HG02678 (cell line): ENCODE measurements at regions not wholly inside any gene's neighbourhood (a gene's known extent, or its start where the extent isn't known, plus 50 kb on each side); places are given as distances from the start of the nearest gene placed in this dataset.
A peak's percentile ranks its signal among the peaks of the same experiment; 100 is the strongest.
"Not testable (repeated sequence)": the region's sequence is repeated elsewhere in the genome, so short reads cannot be mapped to it uniquely, and the experiment has no call there.

Experiments used
- ATAC-seq: cut with Tn5 transposase; IDR thresholded peaks from one replicate; pipeline ENCODE4 v1.9.1; 2021; ENCODE audit warnings: mild to moderate bottlenecking, moderate library complexity; ENCODE audit not compliant: unreplicated experiment

DNA sequence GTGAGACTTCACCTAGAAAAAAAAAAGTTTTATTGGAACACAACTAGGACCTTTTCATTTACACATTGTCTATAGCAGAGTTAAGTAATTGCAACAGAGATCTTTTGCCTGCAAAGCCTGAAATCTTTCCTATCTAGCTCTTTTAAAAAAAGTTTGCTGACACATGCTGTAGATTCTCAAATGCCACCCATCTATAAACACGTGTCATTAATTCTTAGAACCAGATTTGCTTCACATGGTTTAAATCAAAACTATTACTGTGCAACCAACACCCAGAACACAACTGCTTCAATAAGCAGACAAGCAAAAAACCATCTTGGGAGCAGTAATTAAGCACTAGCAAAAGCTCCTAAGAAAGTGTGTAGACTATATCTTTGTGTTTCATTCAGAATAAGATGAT, 55.0 kb downstream of the OXSM start:
- no peak for ATAC-seq

- ATAC-seq, result no peak
Measured at GRCh38 chr3:25846282-25846681, 56.4 kb downstream of the OXSM start.

DNA sequence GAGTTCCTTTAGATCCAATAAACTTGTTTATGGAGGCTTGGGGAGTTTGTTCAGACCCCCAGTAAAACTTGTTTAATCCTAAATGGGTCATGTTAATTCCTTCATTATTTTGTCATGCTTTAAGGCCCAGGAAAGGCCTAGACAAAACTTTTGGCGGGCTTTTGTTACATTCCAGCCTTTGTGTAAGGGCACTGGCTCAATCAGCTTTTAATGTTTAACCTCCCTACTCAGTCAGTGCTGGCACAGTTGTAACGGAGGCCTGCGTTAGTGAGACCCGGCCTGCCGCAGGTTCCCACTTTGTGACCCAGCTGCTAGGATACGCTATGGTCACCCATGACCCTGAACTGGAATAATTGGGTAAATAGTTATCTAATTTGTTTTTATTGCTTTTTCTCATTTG, 59.2 kb downstream of the OXSM start:
- ATAC-seq, result no peak

- no peak for ATAC-seq
Measured at GRCh38 chr3:25849641-25850385, 59.9 kb downstream of the OXSM start.

GRCh38 chr3:25851693-25852259, 61.9 kb downstream of the OXSM start:
- ATAC-seq, result not testable (repeated sequence)

DNA sequence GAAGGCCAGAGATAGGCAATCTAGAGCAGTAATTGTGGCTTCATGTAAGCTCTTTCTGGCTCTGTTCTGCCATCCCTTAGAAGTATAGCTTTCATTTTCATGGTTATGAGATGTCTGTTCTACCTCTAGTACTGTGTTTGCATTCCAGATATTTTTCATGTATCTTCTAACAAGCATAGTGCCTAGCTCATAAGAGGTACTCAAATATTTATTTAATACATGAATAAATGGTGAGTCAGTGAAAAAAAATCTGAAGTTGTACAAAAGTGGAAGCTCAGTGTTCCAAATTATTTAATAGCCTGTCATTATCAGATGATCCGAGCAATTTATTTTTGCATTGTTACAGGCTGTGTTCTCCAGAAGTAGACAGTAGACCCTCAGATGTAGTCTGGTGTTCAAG, 64.3 kb downstream of the OXSM start:
- ATAC-seq, result no peak

DNA sequence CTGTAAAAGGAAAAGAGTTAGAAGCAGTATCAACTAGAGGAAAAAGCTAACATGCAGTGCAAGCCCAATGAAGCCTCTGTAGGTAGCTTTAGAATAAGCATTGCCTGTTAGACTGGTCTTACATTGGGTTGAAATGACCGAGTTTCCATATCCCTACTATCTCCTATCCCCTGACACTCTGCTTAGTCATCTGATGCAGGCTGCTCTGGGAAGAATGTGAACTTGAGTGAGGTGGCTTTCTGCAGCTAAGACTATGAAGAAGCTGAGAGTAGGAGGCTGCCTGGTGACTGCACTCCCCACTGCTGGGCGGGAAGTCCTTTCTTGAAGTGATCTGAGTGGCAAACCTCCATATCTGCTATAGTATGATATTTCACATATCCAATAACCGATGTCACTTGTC, 64.7 kb downstream of the OXSM start:
- ATAC-seq, result no peak

- no peak for ATAC-seq
Measured at GRCh38 chr3:25855266-25855784, 65.4 kb downstream of the OXSM start.

DNA sequence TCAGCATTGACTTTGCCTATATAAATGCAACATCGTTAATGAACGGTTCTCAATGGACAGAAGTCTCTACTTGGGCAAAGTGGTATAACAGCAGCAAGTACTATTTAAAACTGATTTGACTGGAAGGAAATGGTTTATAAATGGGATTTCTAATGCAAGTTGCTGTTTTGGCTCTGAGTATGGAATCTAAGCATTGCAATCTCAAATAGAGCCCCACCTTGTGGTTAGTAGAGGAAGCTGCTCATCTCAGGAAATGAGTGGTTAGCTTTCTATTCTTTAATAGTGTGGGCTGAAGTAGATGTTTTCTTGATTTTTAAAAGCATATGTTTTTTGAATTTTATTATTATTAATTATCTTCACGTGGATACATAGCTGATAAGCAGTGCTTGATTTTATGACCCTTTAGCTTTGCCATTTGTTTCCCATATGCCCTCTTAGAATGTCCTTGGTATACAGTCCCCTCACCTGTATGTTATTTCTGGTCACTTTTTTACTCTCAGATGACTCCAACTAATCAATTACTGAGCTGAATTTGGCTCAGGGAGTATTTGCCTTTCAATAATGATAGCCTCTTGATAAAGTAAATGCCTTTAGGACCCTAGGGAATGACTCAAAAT, 67.1 kb downstream of the OXSM start:
- peak; percentile 86 for ATAC-seq

- ATAC-seq, result no peak
Measured at GRCh38 chr3:25861566-25861965, 71.7 kb downstream of the OXSM start.

DNA sequence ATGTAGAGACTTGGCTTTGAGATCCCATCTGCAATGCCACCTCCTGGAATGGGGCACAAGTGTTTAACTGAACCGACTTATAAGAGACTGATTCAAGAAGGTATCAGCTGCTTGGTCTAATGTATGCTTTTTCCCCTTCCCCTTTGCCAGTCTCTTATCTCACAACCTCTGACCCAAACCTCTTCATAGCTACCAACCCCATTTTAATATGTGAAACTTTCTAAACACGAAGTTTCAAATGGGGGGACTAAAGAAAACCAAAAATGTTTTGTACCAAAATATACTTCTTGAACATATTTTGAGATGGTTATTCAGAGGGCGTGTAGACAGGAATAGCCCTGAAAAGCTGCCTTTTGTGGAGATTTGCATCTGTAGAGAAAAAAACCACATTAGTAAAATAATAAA, 73.1 kb downstream of the OXSM start:
- ATAC-seq, result peak; percentile 72

GRCh38 chr3:25863416-25863959, 73.6 kb downstream of the OXSM start:
- peak; percentile 22 for ATAC-seq

GRCh38 chr3:25870452-25870851, 80.6 kb downstream of the OXSM start:
- no peak for ATAC-seq

GRCh38 chr3:25872200-25872877, 82.4 kb downstream of the OXSM start:
- ATAC-seq, result peak; percentile 89

- no peak for ATAC-seq
Measured at GRCh38 chr3:25883492-25883891, 93.6 kb downstream of the OXSM start.

- ATAC-seq, result no peak
Measured at GRCh38 chr3:25884981-25885380, 95.1 kb downstream of the OXSM start.

DNA sequence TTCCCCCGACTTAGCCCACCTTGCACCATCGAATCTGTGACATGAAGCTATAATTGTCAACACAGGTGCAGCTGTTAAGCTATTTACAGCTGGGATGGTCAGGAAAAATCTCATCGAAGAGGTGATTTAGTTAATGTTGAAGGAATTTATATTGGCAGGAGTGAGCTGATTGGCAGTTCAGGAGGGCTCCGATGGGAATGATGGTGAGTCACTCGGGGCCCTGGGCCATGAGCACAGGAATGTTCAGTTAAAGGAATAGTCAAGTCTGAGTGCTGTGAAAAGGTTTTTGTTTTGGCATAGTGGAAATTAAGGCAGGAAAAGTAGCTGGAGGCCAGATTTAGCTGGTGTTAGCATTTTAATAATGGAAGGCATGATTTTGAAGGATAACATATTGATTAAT, 95.7 kb downstream of the OXSM start:
- ATAC-seq, result no peak

DNA sequence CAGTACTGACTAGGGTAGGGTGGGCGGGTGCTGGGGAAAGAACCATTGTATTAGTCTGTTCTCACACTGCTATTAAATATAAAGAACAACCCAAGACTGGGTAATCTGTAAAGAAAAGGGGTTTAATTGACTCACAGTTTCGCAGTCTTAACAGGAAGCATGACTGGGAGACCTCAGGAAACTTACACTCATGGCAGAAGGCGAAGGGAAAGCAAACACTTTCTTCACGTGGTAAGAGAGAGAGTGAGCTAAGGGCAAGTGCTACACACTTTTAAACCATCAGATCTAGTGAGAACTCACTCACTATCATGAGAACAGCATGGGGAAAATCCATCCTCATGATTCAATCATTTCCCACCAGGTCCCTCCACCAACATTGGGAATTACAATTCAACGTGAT, 98.0 kb downstream of the OXSM start:
- no peak for ATAC-seq

DNA sequence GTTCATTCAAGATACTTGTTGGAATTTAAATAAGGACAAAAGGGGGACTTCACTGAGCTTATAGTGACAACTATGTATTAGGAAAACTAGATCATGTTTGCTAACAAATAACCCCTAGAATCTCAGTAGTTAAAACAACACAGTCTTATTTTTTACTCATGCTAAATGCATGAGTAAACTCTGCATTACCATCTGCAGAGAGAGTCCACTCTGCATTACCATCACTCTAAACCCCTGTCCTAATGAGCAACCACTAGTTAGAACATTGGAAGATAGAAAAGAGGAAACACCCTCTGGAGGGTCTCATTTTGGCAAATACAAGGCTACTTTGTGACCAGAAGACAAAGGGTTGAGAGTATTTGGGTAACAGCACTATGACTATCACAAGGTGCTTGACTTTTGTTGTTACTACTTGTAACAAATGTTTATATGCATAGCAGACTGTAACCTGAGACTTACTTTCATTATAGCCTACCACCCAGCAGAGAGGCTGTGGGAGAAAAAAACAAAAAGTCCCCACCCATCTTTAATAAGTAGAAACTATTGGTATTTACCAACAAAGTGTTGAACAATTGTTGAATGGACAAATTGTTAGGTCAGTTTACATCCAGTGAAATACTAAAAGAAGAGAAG, 99.1 kb downstream of the OXSM start:
- ATAC-seq, result no peak

- no peak for ATAC-seq
Measured at GRCh38 chr3:25889525-25889917, 99.6 kb downstream of the OXSM start.

DNA sequence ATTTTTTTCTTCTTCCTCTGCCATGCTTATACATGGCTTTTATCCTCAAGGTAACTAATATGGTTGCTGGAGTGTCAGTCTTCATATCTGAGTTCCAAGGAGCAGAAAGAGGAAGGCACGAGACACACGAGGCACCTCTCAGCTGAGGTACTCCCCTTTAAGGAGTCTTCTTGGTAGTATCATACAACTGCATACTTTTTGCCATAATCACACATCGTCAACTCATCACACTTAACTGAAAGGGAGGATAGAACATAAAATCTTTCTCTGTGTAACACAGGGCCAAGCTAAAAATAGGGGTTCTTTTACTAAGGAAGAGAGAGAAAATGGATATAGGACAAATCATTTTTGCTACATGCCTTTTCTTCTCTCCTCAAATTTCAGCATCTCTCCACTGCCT, 104.2 kb downstream of the OXSM start:
- no peak for ATAC-seq
